ENCODE measurements at regions not wholly inside any gene's neighbourhood (a gene's known extent, or its start where the extent isn't known, plus 50 kb on each side); places are given as distances from the start of the nearest gene placed in this dataset.

GRCh38 chr14:105889666-105890473 is 363.5 kb downstream of the TMEM121 start:
- Histone ChIP-seq H3K9ac (ENCODE audit: low read length) (no peak overlapping the region), H3K4me3 (ENCODE audit: insufficient read depth, low read depth, low read length) (no peak overlapping the region), H4K20me1 (ENCODE audit: insufficient read depth, low read length) (no peaks in the 10 kb centered on the region), H3K4me2 (ENCODE audit: low read length) (no peak overlapping the region), H3K4me1 (ENCODE audit: insufficient read depth, low read length) (no peaks in the 10 kb centered on the region), H2AFZ (ENCODE audit: low read depth, low read length) (no peak overlapping the region), H3K9me3 (ENCODE audit: insufficient read depth, low read depth, low read length) (no peaks in the 10 kb centered on the region), H3K36me3 (ENCODE audit: insufficient read depth, low read length) (no peaks in the 10 kb centered on the region), H3K27ac (ENCODE audit: low read depth, low read length) (no peak overlapping the region), H3K27me3 (ENCODE audit: insufficient read depth, low read length) (no peaks in the 10 kb centered on the region), H3K79me2 (ENCODE audit: insufficient read depth, low read length) (no peaks in the 10 kb centered on the region)
- DNase-seq (ENCODE audit: low read depth) (no peak), FAIRE-seq (no peak)
- H3K27ac Mint-ChIP-seq (ENCODE audit: unreplicated experiment): no peak overlapping the region
- H3K27me3 Mint-ChIP-seq (ENCODE audit: low read depth, unreplicated experiment): no peaks in the 10 kb centered on the region
- TF ChIP-seq EZH2 (IDR thresholded peaks at IDR 0.05; ENCODE audit: insufficient read depth, low read length) (no peak), CTCF (IDR thresholded peaks at IDR 0.05; ENCODE audit: insufficient read depth, low read depth, low read length) (no peak)
- no peak overlapping the region for H3K4me3 Mint-ChIP-seq (ENCODE audit: unreplicated experiment)
- no peaks in the 10 kb centered on the region for H3K4me1 Mint-ChIP-seq (ENCODE audit: low read depth, unreplicated experiment)
- H3K9me3 Mint-ChIP-seq (ENCODE audit: unreplicated experiment): peaks cover 11% of the 10 kb centered on the region
- H3K36me3 Mint-ChIP-seq (ENCODE audit: low read depth, unreplicated experiment): no peaks in the 10 kb centered on the region

GRCh38 chr14:105890474-105891220 is 364.3 kb downstream of the TMEM121 start:
- H4K20me1 ChIP-seq (ENCODE audit: insufficient read depth, low read length): no peaks in the 10 kb centered on the region
- H3K4me2 ChIP-seq (ENCODE audit: low read length): no peak overlapping the region
- H3K27me3 Mint-ChIP-seq (ENCODE audit: low read depth, unreplicated experiment): no peaks in the 10 kb centered on the region
- H3K36me3 ChIP-seq (ENCODE audit: insufficient read depth, low read length): no peaks in the 10 kb centered on the region
- H3K4me3 ChIP-seq (ENCODE audit: insufficient read depth, low read depth, low read length): no peak overlapping the region
- no peak overlapping the region for H3K4me3 Mint-ChIP-seq (ENCODE audit: unreplicated experiment)
- FAIRE-seq: no peak
- no peaks in the 10 kb centered on the region for H3K4me1 Mint-ChIP-seq (ENCODE audit: low read depth, unreplicated experiment)
- no peaks in the 10 kb centered on the region for H3K79me2 ChIP-seq (ENCODE audit: insufficient read depth, low read length)
- H2AFZ ChIP-seq (ENCODE audit: low read depth, low read length): no peak overlapping the region
- no peaks in the 10 kb centered on the region for H3K27me3 ChIP-seq (ENCODE audit: insufficient read depth, low read length)
- TF ChIP-seq CTCF (IDR thresholded peaks at IDR 0.05; ENCODE audit: insufficient read depth, low read depth, low read length): no peak
- no peak for TF ChIP-seq EZH2 (IDR thresholded peaks at IDR 0.05; ENCODE audit: insufficient read depth, low read length)
- no peaks in the 10 kb centered on the region for H3K9me3 ChIP-seq (ENCODE audit: insufficient read depth, low read depth, low read length)
- no peak overlapping the region for H3K27ac ChIP-seq (ENCODE audit: low read depth, low read length)
- DNase-seq (ENCODE audit: low read depth): no peak
- peaks cover 17% of the 10 kb centered on the region for H3K9me3 Mint-ChIP-seq (ENCODE audit: unreplicated experiment)
- no peak overlapping the region for H3K9ac ChIP-seq (ENCODE audit: low read length)
- no peak overlapping the region for H3K27ac Mint-ChIP-seq (ENCODE audit: unreplicated experiment)
- H3K36me3 Mint-ChIP-seq (ENCODE audit: low read depth, unreplicated experiment): no peaks in the 10 kb centered on the region
- H3K4me1 ChIP-seq (ENCODE audit: insufficient read depth, low read length): no peaks in the 10 kb centered on the region
